EH (cell line): ENCODE measurements at regions not wholly inside any gene's neighbourhood (a gene's known extent, or its start where the extent isn't known, plus 50 kb on each side); places are given as distances from the start of the nearest gene placed in this dataset.
A peak's percentile ranks its signal among the peaks of the same experiment; 100 is the strongest.

ENCODE experiments used
- DNase-seq: peaks from one replicate; pipeline ENCODE4 v3.0.0-alpha.2; 2015; ENCODE audit warnings: low read depth

GRCh38 chr2:146131785-146132184 is 1611.9 kb upstream of the ZEB2 start:
- DNase-seq, result peak; percentile 76

GRCh38 chr2:146131048-146131447 is 1611.1 kb upstream of the ZEB2 start:
- no peak for DNase-seq

- no peak for DNase-seq
Measured at GRCh38 chr2:146130290-146130689, 1610.4 kb upstream of the ZEB2 start.

- DNase-seq, result no peak
Measured at GRCh38 chr2:146129231-146129630, 1609.3 kb upstream of the ZEB2 start.

GRCh38 chr2:146128216-146128615 is 1608.3 kb upstream of the ZEB2 start:
- peak; percentile 44 for DNase-seq

GRCh38 chr2:146125551-146125950 is 1605.6 kb upstream of the ZEB2 start:
- no peak for DNase-seq

- peak; percentile 87 for DNase-seq
Measured at GRCh38 chr2:146124741-146125140, 1604.8 kb upstream of the ZEB2 start.

GRCh38 chr2:146123714-146124113 is 1603.8 kb upstream of the ZEB2 start:
- DNase-seq, result peak; percentile 63

GRCh38 chr2:146123256-146123655 is 1603.3 kb upstream of the ZEB2 start:
- DNase-seq, result no peak

GRCh38 chr2:146119586-146119985 is 1599.7 kb upstream of the ZEB2 start:
- no peak for DNase-seq

GRCh38 chr2:146108993-146109392 is 1589.1 kb upstream of the ZEB2 start:
- DNase-seq, result peak; percentile 59

GRCh38 chr2:146094185-146094584 is 1574.3 kb upstream of the ZEB2 start:
- DNase-seq, result no peak

- DNase-seq, result no peak
Measured at GRCh38 chr2:146081459-146081858, 1561.5 kb upstream of the ZEB2 start.

GRCh38 chr2:146080925-146081324 is 1561.0 kb upstream of the ZEB2 start:
- no peak for DNase-seq

- peak; percentile 64 for DNase-seq
Measured at GRCh38 chr2:146079216-146079615, 1559.3 kb upstream of the ZEB2 start.

- peak; percentile 43 for DNase-seq
Measured at GRCh38 chr2:146077156-146077555, 1557.2 kb upstream of the ZEB2 start.

- DNase-seq, result peak; percentile 37
Measured at GRCh38 chr2:146068051-146068450, 1548.1 kb upstream of the ZEB2 start.

GRCh38 chr2:146048141-146048540 is 1528.2 kb upstream of the ZEB2 start:
- no peak for DNase-seq

- no peak for DNase-seq
Measured at GRCh38 chr2:146041274-146041910, 1521.5 kb upstream of the ZEB2 start.

- DNase-seq, result peak; percentile 25
Measured at GRCh38 chr2:146040051-146040450, 1520.1 kb upstream of the ZEB2 start.

GRCh38 chr2:146038014-146038413 is 1518.1 kb upstream of the ZEB2 start:
- DNase-seq, result no peak

- DNase-seq, result peak; percentile 86
Measured at GRCh38 chr2:146037334-146037870, 1517.5 kb upstream of the ZEB2 start.

- peak; percentile 36 for DNase-seq
Measured at GRCh38 chr2:146031158-146031557, 1511.2 kb upstream of the ZEB2 start.

GRCh38 chr2:146027156-146027555 is 1507.2 kb upstream of the ZEB2 start:
- no peak for DNase-seq
